GM12873 (cell line): ENCODE measurements at regions not wholly inside any gene's neighbourhood (a gene's known extent, or its start where the extent isn't known, plus 50 kb on each side); places are given as distances from the start of the nearest gene placed in this dataset.

Experiments
- CTCF ChIP-seq: IDR thresholded peaks from 2 replicates; pipeline ENCODE4 v1.5.1; 2012; ENCODE audit warnings: low read depth, mild to moderate bottlenecking, moderate library complexity, low read length, control low read depth; ENCODE audit not compliant: insufficient read depth; ENCODE audit errors: missing control alignments

GRCh38 chr7:46719616-46720015 is 798.5 kb upstream of the IGFBP3 start:
- TF ChIP-seq CTCF = no peak

GRCh38 chr7:46716926-46717325 is 795.9 kb upstream of the IGFBP3 start:
- no peak for TF ChIP-seq CTCF

GRCh38 chr7:46715579-46715978 is 794.5 kb upstream of the IGFBP3 start:
- TF ChIP-seq CTCF = no peak

- no peak for TF ChIP-seq CTCF
Observed at GRCh38 chr7:46714904-46715303, 793.8 kb upstream of the IGFBP3 start.

- no peak for TF ChIP-seq CTCF
Observed at GRCh38 chr7:46713868-46714596, 793.0 kb upstream of the IGFBP3 start.

- TF ChIP-seq CTCF = no peak
Observed at GRCh38 chr7:46710927-46711326, 789.9 kb upstream of the IGFBP3 start.

GRCh38 chr7:46707973-46708372 is 786.9 kb upstream of the IGFBP3 start:
- no peak for TF ChIP-seq CTCF
